ENCODE measurements at regions not wholly inside any gene's neighbourhood (a gene's known extent, or its start where the extent isn't known, plus 50 kb on each side); places are given as distances from the start of the nearest gene placed in this dataset.

GRCh38 chr1:70909262-70909822 lies 138.3 kb downstream of the PTGER3 start:
- Histone ChIP-seq H3K79me2 (ENCODE audit: control insufficient read depth, insufficient read depth, low read length) (no peaks in the 10 kb centered on the region), H2BK5ac (ENCODE audit: low read length) (no peak overlapping the region), H3K4me3 (ENCODE audit: low read length) (no peak overlapping the region), H3K9ac (ENCODE audit: low read length) (no peak overlapping the region), H2BK120ac (ENCODE audit: low read depth, low read length) (no peak overlapping the region), H4K8ac (ENCODE audit: low read depth, low read length) (no peak overlapping the region), H3K79me1 (ENCODE audit: low read length) (no peaks in the 10 kb centered on the region), H2BK15ac (replicated peaks; ENCODE audit: low read depth) (no peak overlapping the region), H3K4ac (ENCODE audit: low read depth, low read length) (no peak overlapping the region), H3K18ac (ENCODE audit: low read length) (no peak overlapping the region), H3K56ac (ENCODE audit: low read length) (no peak overlapping the region), H3K23ac (ENCODE audit: low read length) (no peak overlapping the region), H3K4me2 (ENCODE audit: low read length) (no peak overlapping the region), H3K4me1 (ENCODE audit: control insufficient read depth, low read depth, low read length) (no peaks in the 10 kb centered on the region), H2AK5ac (ENCODE audit: low read length) (no peak overlapping the region), H3K36me3 (ENCODE audit: control insufficient read depth, insufficient read depth, low read length) (no peaks in the 10 kb centered on the region), H3K27me3 (ENCODE audit: insufficient read depth, low read length, poor library complexity) (no peaks in the 10 kb centered on the region), H3K27ac (ENCODE audit: low read depth, low read length) (no peak overlapping the region), H4K5ac (ENCODE audit: low read length) (no peak overlapping the region)
- no peak for DNase-seq
- WGBS (ENCODE audit: extremely low coverage, insufficient coverage, low lambda C conversion rate), result no CpG with 5 or more reads among the region's 3 CpGs

GRCh38 chr1:70910013-70910412 lies 137.6 kb downstream of the PTGER3 start:
- H2BK120ac ChIP-seq (ENCODE audit: low read depth, low read length), result no peak overlapping the region
- no peak overlapping the region for H3K9ac ChIP-seq (ENCODE audit: low read length)
- no peaks in the 10 kb centered on the region for H3K79me2 ChIP-seq (ENCODE audit: control insufficient read depth, insufficient read depth, low read length)
- H3K4ac ChIP-seq (ENCODE audit: low read depth, low read length), result no peak overlapping the region
- no peaks in the 10 kb centered on the region for H3K4me1 ChIP-seq (ENCODE audit: control insufficient read depth, low read depth, low read length)
- no peak overlapping the region for H3K4me2 ChIP-seq (ENCODE audit: low read length)
- H3K56ac ChIP-seq (ENCODE audit: low read length), result no peak overlapping the region
- H3K36me3 ChIP-seq (ENCODE audit: control insufficient read depth, insufficient read depth, low read length), result no peaks in the 10 kb centered on the region
- no peak overlapping the region for H3K23ac ChIP-seq (ENCODE audit: low read length)
- DNase-seq, result no peak
- H4K5ac ChIP-seq (ENCODE audit: low read length), result no peak overlapping the region
- no peak overlapping the region for H4K8ac ChIP-seq (ENCODE audit: low read depth, low read length)
- H3K18ac ChIP-seq (ENCODE audit: low read length), result no peak overlapping the region
- no peak overlapping the region for H2AK5ac ChIP-seq (ENCODE audit: low read length)
- no peak overlapping the region for H2BK5ac ChIP-seq (ENCODE audit: low read length)
- H3K4me3 ChIP-seq (ENCODE audit: low read length), result no peak overlapping the region
- H3K27me3 ChIP-seq (ENCODE audit: insufficient read depth, low read length, poor library complexity), result no peaks in the 10 kb centered on the region
- no peaks in the 10 kb centered on the region for H3K79me1 ChIP-seq (ENCODE audit: low read length)
- H3K27ac ChIP-seq (ENCODE audit: low read depth, low read length), result no peak overlapping the region
- no CpG with 5 or more reads among the region's 1 CpG for WGBS (ENCODE audit: extremely low coverage, insufficient coverage, low lambda C conversion rate)
- H2BK15ac ChIP-seq (replicated peaks; ENCODE audit: low read depth), result no peak overlapping the region

GRCh38 chr1:70911861-70912260 lies 135.8 kb downstream of the PTGER3 start:
- Histone ChIP-seq H3K4me1 (ENCODE audit: control insufficient read depth, low read depth, low read length) (no peaks in the 10 kb centered on the region), H3K23ac (ENCODE audit: low read length) (no peak overlapping the region), H3K4ac (ENCODE audit: low read depth, low read length) (no peak overlapping the region), H3K27ac (ENCODE audit: low read depth, low read length) (no peak overlapping the region), H3K79me2 (ENCODE audit: control insufficient read depth, insufficient read depth, low read length) (no peaks in the 10 kb centered on the region), H2BK120ac (ENCODE audit: low read depth, low read length) (no peak overlapping the region), H3K18ac (ENCODE audit: low read length) (no peak overlapping the region), H3K56ac (ENCODE audit: low read length) (no peak overlapping the region), H3K27me3 (ENCODE audit: insufficient read depth, low read length, poor library complexity) (no peaks in the 10 kb centered on the region), H3K36me3 (ENCODE audit: control insufficient read depth, insufficient read depth, low read length) (no peaks in the 10 kb centered on the region), H2AK5ac (ENCODE audit: low read length) (no peak overlapping the region), H3K79me1 (ENCODE audit: low read length) (no peaks in the 10 kb centered on the region), H2BK5ac (ENCODE audit: low read length) (no peak overlapping the region), H2BK15ac (replicated peaks; ENCODE audit: low read depth) (no peak overlapping the region), H4K5ac (ENCODE audit: low read length) (no peak overlapping the region), H3K4me2 (ENCODE audit: low read length) (no peak overlapping the region), H4K8ac (ENCODE audit: low read depth, low read length) (no peak overlapping the region), H3K4me3 (ENCODE audit: low read length) (no peak overlapping the region), H3K9ac (ENCODE audit: low read length) (no peak overlapping the region)
- DNase-seq, result no peak
- WGBS (ENCODE audit: extremely low coverage, insufficient coverage, low lambda C conversion rate), result no CpG with 5 or more reads among the region's 3 CpGs

- Histone ChIP-seq H3K56ac (ENCODE audit: low read length) (no peak overlapping the region), H3K79me2 (ENCODE audit: control insufficient read depth, insufficient read depth, low read length) (no peaks in the 10 kb centered on the region), H2AK5ac (ENCODE audit: low read length) (no peak overlapping the region), H2BK15ac (replicated peaks; ENCODE audit: low read depth) (no peak overlapping the region), H3K4me1 (ENCODE audit: control insufficient read depth, low read depth, low read length) (no peaks in the 10 kb centered on the region), H3K4ac (ENCODE audit: low read depth, low read length) (no peak overlapping the region), H3K4me3 (ENCODE audit: low read length) (no peak overlapping the region), H3K9ac (ENCODE audit: low read length) (no peak overlapping the region), H3K18ac (ENCODE audit: low read length) (no peak overlapping the region), H4K5ac (ENCODE audit: low read length) (no peak overlapping the region), H3K36me3 (ENCODE audit: control insufficient read depth, insufficient read depth, low read length) (no peaks in the 10 kb centered on the region), H4K8ac (ENCODE audit: low read depth, low read length) (no peak overlapping the region), H3K27me3 (ENCODE audit: insufficient read depth, low read length, poor library complexity) (no peaks in the 10 kb centered on the region), H3K79me1 (ENCODE audit: low read length) (no peaks in the 10 kb centered on the region), H3K23ac (ENCODE audit: low read length) (no peak overlapping the region), H3K4me2 (ENCODE audit: low read length) (no peak overlapping the region), H2BK5ac (ENCODE audit: low read length) (no peak overlapping the region), H2BK120ac (ENCODE audit: low read depth, low read length) (no peak overlapping the region), H3K27ac (ENCODE audit: low read depth, low read length) (no peak overlapping the region)
- DNase-seq, result no peak
- 100% methylated on average over 1 of the region's 1 CpG for WGBS (ENCODE audit: extremely low coverage, insufficient coverage, low lambda C conversion rate)
Measured at GRCh38 chr1:70914224-70914623, 133.4 kb downstream of the PTGER3 start.

GRCh38 chr1:70915258-70916033 lies 132.2 kb downstream of the PTGER3 start:
- no peak overlapping the region for H3K23ac ChIP-seq (ENCODE audit: low read length)
- no peak overlapping the region for H2BK5ac ChIP-seq (ENCODE audit: low read length)
- H3K27me3 ChIP-seq (ENCODE audit: insufficient read depth, low read length, poor library complexity), result no peaks in the 10 kb centered on the region
- H3K56ac ChIP-seq (ENCODE audit: low read length), result no peak overlapping the region
- no peak overlapping the region for H3K18ac ChIP-seq (ENCODE audit: low read length)
- H2AK5ac ChIP-seq (ENCODE audit: low read length), result no peak overlapping the region
- H3K4me2 ChIP-seq (ENCODE audit: low read length), result no peak overlapping the region
- no peak overlapping the region for H2BK15ac ChIP-seq (replicated peaks; ENCODE audit: low read depth)
- H3K27ac ChIP-seq (ENCODE audit: low read depth, low read length), result no peak overlapping the region
- H3K9ac ChIP-seq (ENCODE audit: low read length), result no peak overlapping the region
- DNase-seq, result no peak
- no peak overlapping the region for H3K4me3 ChIP-seq (ENCODE audit: low read length)
- no peaks in the 10 kb centered on the region for H3K79me1 ChIP-seq (ENCODE audit: low read length)
- WGBS (ENCODE audit: extremely low coverage, insufficient coverage, low lambda C conversion rate), result no CpG with 5 or more reads among the region's 2 CpGs
- no peak overlapping the region for H2BK120ac ChIP-seq (ENCODE audit: low read depth, low read length)
- no peak overlapping the region for H4K5ac ChIP-seq (ENCODE audit: low read length)
- H3K36me3 ChIP-seq (ENCODE audit: control insufficient read depth, insufficient read depth, low read length), result no peaks in the 10 kb centered on the region
- no peaks in the 10 kb centered on the region for H3K4me1 ChIP-seq (ENCODE audit: control insufficient read depth, low read depth, low read length)
- H4K8ac ChIP-seq (ENCODE audit: low read depth, low read length), result no peak overlapping the region
- no peaks in the 10 kb centered on the region for H3K79me2 ChIP-seq (ENCODE audit: control insufficient read depth, insufficient read depth, low read length)
- no peak overlapping the region for H3K4ac ChIP-seq (ENCODE audit: low read depth, low read length)

- Histone ChIP-seq H3K9ac (ENCODE audit: low read length) (no peak overlapping the region), H3K4me1 (ENCODE audit: control insufficient read depth, low read depth, low read length) (no peaks in the 10 kb centered on the region), H3K23ac (ENCODE audit: low read length) (no peak overlapping the region), H3K4me2 (ENCODE audit: low read length) (no peak overlapping the region), H2AK5ac (ENCODE audit: low read length) (no peak overlapping the region), H3K79me2 (ENCODE audit: control insufficient read depth, insufficient read depth, low read length) (no peaks in the 10 kb centered on the region), H2BK15ac (replicated peaks; ENCODE audit: low read depth) (no peak overlapping the region), H3K4ac (ENCODE audit: low read depth, low read length) (no peak overlapping the region), H2BK120ac (ENCODE audit: low read depth, low read length) (no peak overlapping the region), H3K79me1 (ENCODE audit: low read length) (no peaks in the 10 kb centered on the region), H3K36me3 (ENCODE audit: control insufficient read depth, insufficient read depth, low read length) (no peaks in the 10 kb centered on the region), H3K4me3 (ENCODE audit: low read length) (no peak overlapping the region), H3K18ac (ENCODE audit: low read length) (no peak overlapping the region), H3K27me3 (ENCODE audit: insufficient read depth, low read length, poor library complexity) (no peaks in the 10 kb centered on the region), H4K8ac (ENCODE audit: low read depth, low read length) (no peak overlapping the region), H3K56ac (ENCODE audit: low read length) (no peak overlapping the region), H4K5ac (ENCODE audit: low read length) (no peak overlapping the region), H3K27ac (ENCODE audit: low read depth, low read length) (no peak overlapping the region), H2BK5ac (ENCODE audit: low read length) (no peak overlapping the region)
- DNase-seq, result no peak
- no CpG with 5 or more reads among the region's 2 CpGs for WGBS (ENCODE audit: extremely low coverage, insufficient coverage, low lambda C conversion rate)
Measured at GRCh38 chr1:70916034-70916427, 131.6 kb downstream of the PTGER3 start.
